H1 (cell line): ENCODE measurements at regions not wholly inside any gene's neighbourhood (a gene's known extent, or its start where the extent isn't known, plus 50 kb on each side); places are given as distances from the start of the nearest gene placed in this dataset.

ENCODE experiments used
- ATF3 ChIP-seq: IDR thresholded peaks from 2 replicates; pipeline ENCODE4 v1.6.1; 2011; ENCODE audit warnings: low read depth, mild to moderate bottlenecking, low read length; ENCODE audit not compliant: insufficient read depth
- CBX8 ChIP-seq: fragments of 300-800, 300-1000 bp; sonication (generic); IDR thresholded peaks from 2 replicates; pipeline ENCODE4 v1.7.1; 2016; ENCODE audit warnings: low read depth, low read length, borderline replicate concordance
- CHD7 ChIP-seq: fragments of 300-600 bp; sonication (generic); IDR thresholded peaks from 2 replicates; pipeline ENCODE4 v1.7.1; 2012; ENCODE audit warnings: low read length, moderate library complexity, mild to moderate bottlenecking, inconsistent platforms; ENCODE audit not compliant: insufficient replicate concordance
- CTBP2 ChIP-seq: IDR thresholded peaks from 2 replicates; pipeline ENCODE4 v1.7.0; 2011; ENCODE audit warnings: borderline replicate concordance, mild to moderate bottlenecking, moderate library complexity, mixed read lengths, low read length; ENCODE audit not compliant: insufficient read depth, insufficient read length
- EP300 ChIP-seq, 2 experiments: IDR thresholded peaks; 1 replicate in 1 of 2; 2 replicates in 1 of 2; pipeline ENCODE4 v1.6.1; 2011 to 2012; ENCODE audit warnings: low read depth in 2 of 2, low read length in 2 of 2, mild to moderate bottlenecking in 2 of 2, borderline replicate concordance in 1 of 2, inconsistent platforms in 1 of 2, moderate library complexity in 1 of 2
- GABPA ChIP-seq: IDR thresholded peaks from 2 replicates; pipeline ENCODE4 v1.6.1; 2011; ENCODE audit warnings: mild to moderate bottlenecking, low read length, moderate library complexity, borderline replicate concordance; ENCODE audit not compliant: insufficient read depth
- NANOG ChIP-seq: IDR thresholded peaks from 2 replicates; pipeline ENCODE4 v1.6.1; 2011; ENCODE audit warnings: low read length, low read depth, mild to moderate bottlenecking, inconsistent platforms; ENCODE audit not compliant: insufficient read depth, poor library complexity, severe bottlenecking
- SIN3A ChIP-seq, 2 experiments: IDR thresholded peaks in 1 of 2; conservative IDR thresholded peaks in 1 of 2; 2 replicates each; pipeline ENCODE4 v1.6.1; 2011 to 2012; ENCODE audit warnings: low read length in 2 of 2, improper control_type of control experiment in 1 of 2, low read depth in 1 of 2, mild to moderate bottlenecking in 1 of 2
- TAF1 ChIP-seq: IDR thresholded peaks from 2 replicates; pipeline ENCODE4 v1.6.1; 2011; ENCODE audit warnings: mild to moderate bottlenecking, low read depth, low read length
- TCF12 ChIP-seq: IDR thresholded peaks from 2 replicates; pipeline ENCODE4 v1.6.1; 2011; ENCODE audit warnings: low read depth, mild to moderate bottlenecking, low read length
- ZNF274 ChIP-seq: IDR thresholded peaks from 2 replicates; pipeline ENCODE4 v1.7.0; 2012; ENCODE audit warnings: low read length, borderline replicate concordance; ENCODE audit errors: extremely low read depth

- no peak for TF ChIP-seq CHD7
- no peak for TF ChIP-seq CTBP2
- TF ChIP-seq CBX8, result no peak
- no peak for TF ChIP-seq GABPA
- TF ChIP-seq TCF12, result no peak
- no peak for TF ChIP-seq SIN3A (conservative IDR thresholded peaks at IDR 0.05 in 1 of 2, IDR thresholded peaks at IDR 0.05 in 1 of 2; ENCODE audit: low read depth in 1 of 2, low read length in 2 of 2)
- no peak for TF ChIP-seq NANOG
- no peak for TF ChIP-seq EP300 (IDR thresholded peaks at IDR 0.05; ENCODE audit: borderline replicate concordance in 1 of 2, low read depth in 2 of 2, low read length in 2 of 2)
- TF ChIP-seq ATF3, result no peak
- no peak for TF ChIP-seq TAF1
- TF ChIP-seq ZNF274, result no peak
Observed at GRCh38 chr12:98262902-98263301, 252.5 kb upstream of the TMPO start (continued).
